NCI-H2081 treated with DMSO at 0.1 percent for 48 hours (cell line): ENCODE measurements at regions not wholly inside any gene's neighbourhood (a gene's known extent, or its start where the extent isn't known, plus 50 kb on each side); places are given as distances from the start of the nearest gene placed in this dataset.
A peak's percentile ranks its signal among the peaks of the same experiment; 100 is the strongest.

Source experiments
- DNase-seq: peaks from one replicate; lab custom pipeline; 2025; lab: John Stamatoyannopoulos, UW

DNA sequence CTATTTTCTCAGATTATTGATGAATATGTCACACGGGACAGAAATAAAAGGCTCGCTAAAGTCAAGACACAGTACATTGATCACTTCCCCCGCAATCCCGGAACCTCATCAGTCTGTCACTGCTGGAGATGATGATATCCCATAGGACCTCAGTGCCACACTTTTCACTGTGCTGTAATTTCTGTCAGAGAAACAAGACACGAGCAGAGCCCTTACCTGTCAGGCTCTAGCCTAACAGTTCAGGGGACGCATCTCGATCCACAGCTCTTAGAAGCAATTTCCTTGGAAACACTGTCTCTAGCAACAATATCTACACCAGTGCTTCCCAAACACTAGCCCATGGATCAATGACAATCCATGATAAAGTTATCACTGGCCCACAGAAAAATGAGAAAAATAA is 140.0 kb downstream of the GRIN2B start:
- DNase-seq, result no peak

DNA sequence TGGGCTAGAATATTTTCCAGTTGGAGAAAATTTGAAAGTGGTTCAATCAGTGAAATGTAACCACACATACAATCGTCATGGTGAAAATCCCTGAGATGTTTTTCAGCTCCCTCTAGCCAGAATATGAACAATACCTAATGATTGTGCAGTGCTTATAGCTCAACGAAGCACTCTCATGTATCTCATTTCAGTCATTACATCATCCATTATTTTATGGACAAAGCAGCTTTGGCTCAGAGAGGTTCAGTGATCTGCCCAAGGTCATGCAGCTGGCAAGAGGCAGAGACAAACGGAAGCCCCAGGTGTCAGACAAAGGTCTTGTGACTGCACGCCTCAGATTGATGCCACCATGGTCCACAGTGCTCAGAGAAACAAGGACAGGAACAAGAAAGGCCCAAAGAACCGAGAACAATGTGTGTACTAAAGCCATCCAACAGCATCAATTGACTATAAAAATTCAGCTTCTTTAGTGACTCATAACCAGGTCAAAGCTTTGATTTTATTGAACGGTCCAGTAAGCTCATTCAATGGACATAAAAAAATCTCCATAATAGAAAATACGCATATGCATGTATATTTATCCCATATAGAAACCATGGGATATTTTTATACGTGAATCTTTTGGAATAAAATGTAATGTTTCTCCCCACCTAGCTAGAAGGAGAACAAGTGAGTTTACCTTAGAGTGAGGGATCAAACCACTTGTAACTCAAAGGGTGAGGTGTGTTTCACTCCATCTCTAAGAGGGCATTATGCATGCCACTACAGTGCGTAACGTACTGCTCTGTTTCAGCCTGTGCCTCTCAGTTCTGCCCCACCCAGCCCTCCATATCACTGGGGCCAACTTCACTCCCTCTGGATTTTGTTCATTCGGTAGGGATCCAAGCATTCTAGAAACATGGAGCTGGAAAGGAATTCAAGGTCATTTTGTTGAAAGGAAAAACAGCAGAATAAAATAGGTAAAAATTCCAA is 141.8 kb downstream of the GRIN2B start:
- DNase-seq, result no peak

DNA sequence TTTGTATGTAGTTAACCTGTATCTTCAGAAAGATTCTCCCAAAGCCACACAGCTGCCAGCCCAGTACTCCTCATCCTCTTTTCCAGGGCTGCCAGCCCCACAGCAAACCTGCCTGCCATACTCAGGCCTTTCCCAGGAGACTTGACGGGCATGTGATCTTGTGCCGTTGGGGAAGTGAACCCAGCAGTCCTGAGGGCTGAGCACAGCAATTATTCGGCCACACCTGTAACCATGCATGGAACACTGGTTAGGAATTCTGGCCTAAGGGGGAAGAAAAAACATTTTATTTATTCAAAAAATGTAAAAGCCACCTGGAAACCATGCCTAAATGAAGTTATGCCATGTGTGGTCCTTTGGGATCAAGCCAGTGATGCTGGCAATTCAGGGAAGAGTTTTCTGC is 145.3 kb downstream of the GRIN2B start:
- no peak for DNase-seq

DNA sequence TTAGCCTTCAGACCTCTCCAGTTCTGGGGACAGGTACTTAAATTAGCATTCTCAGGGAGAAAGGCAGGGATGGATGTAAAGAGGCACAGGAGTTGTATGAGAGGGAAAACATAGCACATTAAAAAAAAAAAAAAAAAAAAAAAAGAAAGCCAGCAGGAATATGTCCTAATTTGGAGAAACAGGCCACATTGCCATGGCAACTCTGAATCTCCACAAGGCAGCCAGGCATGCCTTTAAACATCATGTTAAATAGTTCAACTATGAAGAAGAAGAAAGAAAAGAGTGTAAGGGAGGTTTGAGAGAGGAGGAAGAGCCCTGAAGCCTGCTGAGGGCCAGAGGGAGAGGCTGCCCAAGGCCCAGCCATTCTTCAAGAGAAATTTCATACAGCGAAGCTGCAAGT is 145.8 kb downstream of the GRIN2B start:
- no peak for DNase-seq

DNA sequence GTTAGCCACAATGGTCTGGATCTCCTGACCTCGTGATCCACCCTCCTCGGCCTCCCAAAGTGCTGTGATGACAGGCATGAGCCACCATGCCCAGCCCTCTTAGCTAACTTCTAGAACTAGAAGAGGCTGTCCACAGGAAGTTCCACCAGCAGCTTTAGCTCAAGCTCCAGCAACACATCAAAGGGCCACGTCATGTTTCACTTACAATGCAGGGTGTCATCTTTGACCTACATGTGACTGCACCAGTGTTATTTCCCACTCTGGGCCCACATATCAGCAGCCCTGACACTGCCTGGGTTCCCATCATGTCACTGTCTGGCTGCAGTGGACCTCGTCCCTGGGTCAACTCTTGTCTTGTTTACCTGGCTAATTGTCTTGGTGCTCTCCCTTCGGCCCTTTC is 147.2 kb downstream of the GRIN2B start:
- DNase-seq, result no peak

DNA sequence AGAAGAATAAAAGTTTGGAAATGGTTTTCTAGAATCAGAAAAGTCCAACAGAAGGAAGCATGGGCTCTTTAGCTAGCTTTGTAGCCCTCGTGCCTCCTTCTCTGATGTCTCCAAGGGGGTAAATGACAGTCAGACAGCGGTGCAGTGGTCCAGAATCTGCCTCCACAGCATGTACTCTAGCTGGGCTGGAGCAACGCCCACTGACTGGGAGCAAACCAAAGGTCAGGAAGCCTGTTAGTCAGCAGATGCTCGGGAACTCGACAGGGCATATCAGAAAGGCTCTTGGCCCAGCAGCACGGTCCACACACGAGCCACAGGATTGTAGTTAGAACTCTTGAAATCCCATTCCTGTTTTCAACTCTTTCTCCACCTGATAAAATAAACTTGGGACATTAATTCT is 164.3 kb downstream of the GRIN2B start:
- no peak for DNase-seq

DNA sequence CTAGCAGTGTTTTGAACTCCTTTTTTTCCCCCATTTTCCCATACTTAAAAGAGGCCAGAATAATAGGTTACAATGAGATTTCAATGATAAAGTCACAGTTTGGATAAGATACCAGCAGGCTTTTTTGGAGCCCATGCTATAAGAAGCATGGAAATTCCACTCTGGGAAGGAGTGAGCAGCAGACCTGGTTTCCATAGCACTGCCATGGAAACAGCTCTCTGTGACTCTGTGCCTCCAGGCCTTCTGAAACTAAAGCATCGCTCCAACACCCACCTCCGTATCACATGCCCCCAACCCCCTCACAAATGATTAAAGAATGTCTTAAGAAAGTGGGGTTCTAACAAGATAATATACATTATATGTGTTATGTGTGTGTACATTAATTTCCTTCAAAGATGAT is 165.0 kb downstream of the GRIN2B start:
- DNase-seq, result no peak

DNA sequence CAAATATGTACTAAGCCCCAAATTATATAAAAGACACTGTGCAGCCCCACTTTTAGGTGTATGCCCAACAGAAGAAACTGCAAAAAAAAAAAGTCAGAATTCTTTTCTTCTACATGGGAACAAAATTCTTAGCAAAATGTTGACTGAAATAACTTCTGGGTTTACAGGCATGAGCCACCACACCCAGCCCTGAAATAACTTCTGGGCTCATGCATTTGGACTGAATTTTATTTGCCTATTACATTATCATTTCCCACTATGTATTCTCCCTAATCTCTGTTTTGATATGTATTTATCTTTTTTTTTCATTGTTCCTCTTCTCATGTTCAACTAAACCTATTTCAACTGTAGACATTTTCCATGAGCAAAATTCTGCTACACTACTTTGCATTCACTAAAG is 169.2 kb downstream of the GRIN2B start:
- DNase-seq, result no peak

DNA sequence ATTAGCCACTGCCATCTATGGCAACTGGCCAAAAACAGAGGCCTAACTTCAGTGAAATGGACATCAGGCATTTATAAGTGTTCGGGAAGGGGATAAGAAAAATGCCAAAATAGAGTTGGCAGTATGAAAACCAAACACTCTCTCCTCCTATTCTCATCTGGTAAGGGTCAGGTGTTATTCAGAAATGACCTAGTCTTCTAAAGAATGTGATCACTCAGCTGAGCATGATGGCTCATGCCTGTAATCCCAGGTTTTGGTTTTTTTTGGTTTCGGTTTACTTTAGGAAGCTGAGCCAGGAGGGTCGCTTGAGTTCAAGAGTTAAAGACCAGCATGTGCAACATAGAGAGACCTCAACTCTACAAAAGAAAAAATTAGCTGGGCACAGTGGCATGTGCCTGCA is 170.3 kb downstream of the GRIN2B start:
- no peak for DNase-seq

DNA sequence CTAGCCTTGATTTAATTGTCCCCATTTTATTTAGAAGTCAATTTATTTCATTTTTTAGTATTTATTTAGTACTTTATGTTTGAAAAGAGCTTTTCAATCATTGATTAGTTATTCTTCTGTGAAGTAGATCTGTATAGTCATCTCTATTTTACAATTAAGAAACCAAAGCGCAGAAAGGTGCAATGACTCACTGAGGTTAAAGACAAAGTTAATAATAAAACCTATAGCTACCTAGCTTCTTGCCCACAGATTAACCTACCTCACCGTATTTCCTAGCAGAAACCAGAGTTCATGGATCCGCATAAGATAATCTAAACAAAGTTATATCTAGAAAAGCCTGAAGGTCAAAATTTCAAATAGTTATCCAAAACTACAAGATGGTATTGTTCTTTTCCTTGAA is 176.4 kb downstream of the GRIN2B start:
- DNase-seq, result no peak

DNA sequence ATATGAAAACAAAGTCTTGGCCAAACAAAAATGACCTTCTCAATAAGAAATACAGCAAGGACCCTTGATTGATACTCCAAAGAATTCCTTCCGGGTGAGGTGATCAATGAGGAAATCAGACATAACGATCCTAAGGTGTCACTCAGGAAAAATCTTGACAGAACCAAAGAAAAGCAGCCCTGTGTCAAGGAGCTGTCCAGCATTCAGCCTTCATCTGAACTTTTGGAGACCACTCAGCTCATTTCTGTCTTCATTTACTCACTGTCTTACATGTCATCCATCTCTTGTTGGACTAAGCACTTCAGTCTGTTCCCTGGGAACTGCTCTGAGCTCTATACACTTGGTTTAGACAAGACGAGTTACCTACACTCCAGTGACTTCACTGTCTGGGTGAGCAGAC is 179.9 kb downstream of the GRIN2B start:
- no peak for DNase-seq

DNA sequence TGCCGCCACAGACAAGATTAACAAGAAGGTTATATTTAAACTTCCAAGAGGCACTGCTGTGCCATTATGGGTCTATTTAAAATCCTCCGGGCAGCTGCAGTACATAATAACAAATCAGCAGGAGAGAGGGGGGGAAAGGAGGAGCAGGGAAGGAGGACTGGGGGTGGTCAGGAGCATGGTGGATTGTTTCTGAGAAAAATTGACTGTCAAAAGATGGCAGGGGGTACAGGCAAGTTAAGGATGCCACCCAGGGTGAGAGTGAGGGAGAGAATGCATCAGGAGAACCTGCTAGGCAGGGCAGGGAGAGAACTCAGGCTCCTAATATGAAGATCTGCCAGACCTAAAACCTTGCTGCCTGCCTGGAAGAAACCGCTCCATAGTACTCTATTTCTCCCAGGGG is 181.8 kb downstream of the GRIN2B start:
- peak; percentile 4 for DNase-seq

DNA sequence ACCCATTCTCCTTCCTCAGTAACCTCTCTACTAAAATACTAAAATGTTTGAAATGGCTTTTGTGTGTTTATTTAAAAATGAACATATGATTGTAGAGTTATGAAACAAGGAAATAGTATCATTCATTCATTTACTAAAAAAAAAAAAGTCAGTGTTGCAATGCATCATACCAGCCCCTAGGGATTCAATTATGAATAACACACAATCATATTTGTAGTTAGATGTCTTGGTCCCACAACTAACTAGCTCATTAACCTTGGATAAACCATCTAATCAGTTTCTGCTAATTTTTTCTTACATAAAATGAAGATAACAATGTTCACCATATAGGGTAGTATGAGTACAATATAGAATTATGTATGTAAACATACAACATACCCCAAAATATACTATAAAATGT is 183.2 kb downstream of the GRIN2B start:
- no peak for DNase-seq

DNA sequence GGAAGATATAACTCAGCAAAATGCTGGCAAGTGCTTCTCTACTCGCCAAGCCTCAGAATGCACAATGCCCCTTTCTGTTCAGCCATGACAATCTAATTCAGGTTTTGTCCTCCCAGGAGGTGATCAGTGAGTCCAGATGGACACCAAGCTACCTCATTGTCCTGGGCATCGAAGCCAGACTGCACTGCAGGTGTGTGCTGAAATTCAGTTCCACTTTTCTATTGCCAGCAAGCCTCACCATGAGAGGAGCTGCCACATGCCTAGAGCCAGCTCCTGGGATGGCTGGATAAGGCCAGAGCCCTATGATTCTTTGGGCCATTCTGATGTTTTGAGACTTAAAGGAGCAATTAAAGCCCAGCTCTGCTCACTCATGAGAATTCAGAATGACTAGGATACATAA is 186.7 kb downstream of the GRIN2B start:
- no peak for DNase-seq

DNA sequence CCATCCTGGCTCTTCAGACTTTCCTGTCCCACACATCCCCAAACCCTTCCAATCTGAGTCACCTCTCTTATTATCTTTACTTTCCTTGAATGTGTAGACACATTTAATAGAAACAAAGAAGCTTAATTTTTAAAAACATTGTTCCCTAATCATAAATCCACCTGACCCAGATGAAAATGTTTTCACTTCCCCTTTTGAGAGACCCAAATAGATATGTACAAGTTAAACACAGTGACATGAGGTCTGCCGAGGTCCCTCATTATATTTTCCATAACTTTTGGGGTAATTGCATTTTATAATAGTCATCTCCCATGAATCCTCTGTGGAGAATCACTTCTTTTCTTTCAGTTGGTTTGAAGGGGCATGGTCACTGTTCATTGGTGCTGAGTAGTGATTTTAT is 191.1 kb downstream of the GRIN2B start:
- DNase-seq, result no peak

DNA sequence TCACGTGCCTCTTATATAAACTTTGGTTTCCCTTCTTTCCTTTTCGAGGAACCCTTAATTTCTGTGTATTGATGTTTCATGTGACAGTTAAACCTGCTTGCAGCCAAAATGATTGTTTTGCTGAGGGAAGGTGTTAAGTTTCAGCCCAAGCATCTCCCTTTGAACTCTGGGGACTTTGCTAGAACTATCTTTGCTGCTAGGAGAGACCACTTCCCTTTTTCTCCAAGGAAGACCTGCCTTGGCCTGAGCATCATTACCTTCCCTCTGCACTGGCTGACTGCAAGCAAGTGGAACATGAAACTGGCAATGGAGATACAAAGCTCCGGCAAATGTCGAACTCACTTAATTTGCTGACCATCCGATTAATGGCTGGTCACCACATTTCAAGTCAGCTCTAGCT is 192.8 kb downstream of the GRIN2B start:
- no peak for DNase-seq

DNA sequence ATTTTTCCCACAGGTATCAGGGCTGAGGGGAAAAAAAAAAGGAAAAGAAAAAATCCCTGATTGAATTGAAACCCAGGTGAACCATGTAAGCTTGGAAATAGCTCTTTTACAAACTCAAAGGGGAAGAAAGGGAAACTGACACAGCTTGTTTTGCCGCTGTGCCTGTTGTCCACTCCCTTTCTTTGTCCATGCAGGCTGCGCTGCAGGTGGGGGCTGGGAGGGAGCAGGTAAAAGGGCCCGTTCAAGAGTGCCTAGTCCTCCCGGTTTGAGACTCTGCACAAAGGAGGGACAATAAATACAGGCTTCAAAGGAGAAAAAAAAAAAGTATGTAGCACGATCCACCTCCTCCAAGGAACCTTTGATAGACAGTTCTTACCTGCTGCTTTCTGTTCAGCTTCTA is 194.8 kb downstream of the GRIN2B start:
- no peak for DNase-seq

DNA sequence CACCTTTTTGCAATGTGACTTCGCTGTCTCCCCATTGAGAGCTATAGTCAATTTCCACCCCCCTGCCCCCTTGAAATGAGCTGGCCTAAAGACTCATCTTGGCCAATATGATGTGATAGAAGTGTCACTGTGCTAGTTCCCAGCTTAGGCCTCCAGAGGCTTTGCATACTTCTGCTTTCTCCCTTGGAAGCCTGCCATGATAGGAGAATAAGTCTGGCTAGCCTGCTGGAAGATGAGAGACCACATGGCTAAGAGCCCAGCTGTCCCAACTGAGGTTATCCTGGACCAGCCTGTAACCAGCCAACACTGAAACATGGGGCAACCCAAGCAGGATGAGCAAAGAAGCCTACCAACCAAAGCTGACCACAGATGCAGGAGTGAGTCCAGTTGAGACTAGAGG is 196.9 kb downstream of the GRIN2B start:
- DNase-seq, result no peak

DNA sequence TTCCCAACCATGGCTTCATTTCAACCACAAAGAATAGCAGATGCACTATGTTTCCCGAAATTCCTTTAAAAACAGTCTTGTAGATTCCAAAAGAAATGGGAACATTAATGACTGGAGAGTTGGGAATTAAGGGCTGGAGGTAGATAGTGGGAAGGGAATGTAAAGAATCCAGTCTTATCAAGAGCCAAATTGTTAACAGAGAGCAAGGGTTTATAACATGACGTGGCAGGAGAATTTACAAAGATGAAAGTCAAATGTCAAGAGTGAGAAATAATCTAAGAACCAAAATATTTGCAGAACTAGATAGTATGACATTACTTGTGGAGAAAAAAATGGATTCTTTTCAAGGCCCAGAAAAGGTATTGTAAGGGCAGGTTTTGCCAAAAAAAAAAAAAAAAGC is 200.9 kb downstream of the GRIN2B start:
- no peak for DNase-seq

DNA sequence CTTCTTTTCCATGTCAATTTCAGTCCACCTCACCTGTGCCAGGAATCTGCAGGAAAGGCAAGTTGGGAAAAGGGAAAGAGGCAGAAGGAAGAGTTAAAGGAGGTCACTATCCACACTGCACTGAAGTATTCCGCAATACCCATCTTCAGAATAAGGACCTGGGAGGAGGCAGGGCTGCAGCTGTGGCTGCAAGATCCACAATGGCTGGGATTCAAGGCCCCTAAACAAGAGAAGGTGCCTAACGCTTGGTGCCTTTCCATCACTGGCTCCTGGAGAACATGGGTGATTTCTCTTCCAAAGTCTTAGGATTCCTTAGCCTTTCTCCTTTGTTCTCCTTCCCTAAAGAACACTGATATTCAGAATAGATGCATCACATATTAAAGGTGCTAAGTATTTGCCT is 204.0 kb downstream of the GRIN2B start:
- DNase-seq, result no peak

DNA sequence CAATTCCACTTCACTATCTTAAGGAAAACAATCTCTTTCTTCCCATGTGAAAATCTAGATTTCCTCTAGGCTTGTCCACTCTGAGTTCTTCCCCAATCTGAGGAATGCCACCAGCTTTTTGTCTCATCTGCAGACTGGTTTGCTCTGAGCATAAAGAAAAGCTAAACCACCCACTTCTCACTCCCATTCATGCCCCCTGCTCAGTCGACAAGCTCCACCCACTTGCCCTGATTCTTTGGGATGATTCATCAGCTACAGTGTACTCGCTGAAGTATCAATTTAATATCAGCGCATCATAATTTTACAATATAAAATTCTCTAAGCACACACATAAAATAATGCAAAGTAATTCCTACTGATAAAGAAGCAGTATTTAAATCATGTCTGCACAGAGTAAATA is 209.1 kb downstream of the GRIN2B start:
- DNase-seq, result no peak

DNA sequence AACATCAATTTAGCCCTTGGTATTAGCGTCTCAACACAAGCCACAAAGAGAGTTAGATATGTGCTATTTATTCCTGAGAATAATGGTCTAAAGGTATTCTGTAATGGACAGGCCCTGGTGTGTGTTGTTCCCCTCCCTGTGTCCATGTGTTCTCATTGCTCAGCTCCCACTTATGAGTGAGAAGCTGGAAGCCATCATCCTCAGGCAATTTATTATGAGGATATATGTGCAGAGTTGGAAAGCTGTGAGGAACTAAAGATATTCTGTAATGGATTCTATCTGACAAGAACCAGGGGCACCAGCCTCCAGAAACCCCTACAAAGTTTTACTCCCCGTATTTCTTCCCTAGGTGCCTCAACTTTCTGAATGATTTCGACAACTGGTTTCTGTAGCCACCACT is 210.8 kb downstream of the GRIN2B start:
- no peak for DNase-seq

DNA sequence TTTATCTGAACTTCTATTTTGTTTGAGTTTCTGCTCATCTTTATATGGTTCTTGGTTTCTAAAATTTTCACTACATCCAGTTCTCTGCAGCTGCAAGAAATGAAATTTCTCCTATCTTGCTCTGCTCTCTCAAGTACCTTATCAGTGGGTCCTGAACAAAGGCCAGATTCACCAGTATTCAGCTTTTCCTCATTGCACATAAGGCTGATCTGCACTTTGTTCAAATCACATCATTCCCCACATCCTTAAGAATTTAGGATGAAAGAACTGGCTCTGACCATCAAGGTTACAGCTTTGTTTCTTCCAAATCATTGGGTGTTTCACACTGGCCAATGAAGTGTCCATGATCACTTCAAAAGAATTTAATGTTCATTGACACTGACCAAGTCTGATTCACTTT is 211.4 kb downstream of the GRIN2B start:
- no peak for DNase-seq

DNA sequence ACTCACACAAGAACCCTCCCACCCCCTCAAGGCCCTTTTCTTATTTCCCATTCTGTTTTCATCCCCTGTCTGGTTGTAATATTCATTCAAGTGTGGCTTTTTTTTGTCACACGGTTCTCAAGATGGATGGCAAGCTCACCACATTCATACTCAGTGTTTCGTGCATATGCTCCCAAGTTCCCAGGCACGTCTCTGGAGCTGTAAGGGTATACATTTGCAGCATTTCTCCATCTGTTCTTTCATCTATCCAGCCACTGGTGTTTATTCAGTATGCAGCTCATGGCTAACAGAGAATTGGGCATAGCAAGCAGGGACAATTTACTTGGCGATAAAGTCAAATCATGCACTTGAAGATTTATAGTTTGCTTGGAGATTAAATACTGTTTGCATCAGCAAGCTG is 212.1 kb downstream of the GRIN2B start:
- DNase-seq, result no peak
